SU-DHL-6 (cell line): ENCODE measurements at regions not wholly inside any gene's neighbourhood (a gene's known extent, or its start where the extent isn't known, plus 50 kb on each side); places are given as distances from the start of the nearest gene placed in this dataset.

Experiments
- H2AFZ ChIP-seq: fragments of 200-600 bp; sonication (generic); 2 replicates; pipeline ENCODE4 v1.6.1; 2014; ENCODE audit warnings: low read depth, mild to moderate bottlenecking, moderate library complexity, mixed read lengths, antibody characterized with exemption, low read length; ENCODE audit not compliant: severe bottlenecking
- H3F3A ChIP-seq: fragments of 200-600 bp; shearing (Covaris generic); 2 replicates; pipeline ENCODE4 v1.6.0; 2016; ENCODE audit warnings: antibody characterized with exemption, mild to moderate bottlenecking; ENCODE audit not compliant: insufficient read depth
- H3K27ac ChIP-seq: fragments of 200-600 bp; sonication (generic); 2 replicates; pipeline ENCODE4 v1.5.1; 2016; ENCODE audit warnings: low read depth, mild to moderate bottlenecking, low read length, moderate library complexity, mixed read lengths
- H3K27me3 ChIP-seq: fragments of 200-600 bp; sonication (generic), shearing (Covaris generic); 2 replicates; pipeline ENCODE4 v1.6.0; 2014; ENCODE audit warnings: mild to moderate bottlenecking, low read length
- H3K36me3 ChIP-seq: fragments of 200-600 bp; sonication (generic); 2 replicates; pipeline ENCODE4 v1.6.1; 2014; ENCODE audit warnings: mild to moderate bottlenecking, low read length, mixed read lengths
- H3K4me2 ChIP-seq: fragments of 300-600, 200-600 bp; shearing (Covaris generic), sonication (generic); 2 replicates; pipeline ENCODE4 v1.6.0; 2014; ENCODE audit warnings: low read length, low read depth, mild to moderate bottlenecking; ENCODE audit not compliant: poor library complexity, severe bottlenecking
- H3K4me3 ChIP-seq: fragments of 200-600 bp; sonication (generic); 2 replicates; pipeline ENCODE4 v1.5.1; 2014; ENCODE audit warnings: antibody characterized with exemption, low read length, mild to moderate bottlenecking, mixed read lengths; ENCODE audit not compliant: insufficient read depth, poor library complexity, severe bottlenecking
- H3K79me2 ChIP-seq: fragments of 200-600 bp; sonication (generic); 2 replicates; pipeline ENCODE4 v1.6.1; 2014; ENCODE audit warnings: mild to moderate bottlenecking, low read length, moderate library complexity; ENCODE audit not compliant: insufficient read depth
- H3K9ac ChIP-seq: fragments of 200-600 bp; sonication (generic); 2 replicates; pipeline ENCODE4 v1.7.0; 2014; ENCODE audit warnings: mild to moderate bottlenecking, low read length
- H3K9me2 ChIP-seq: fragments of 200-600 bp; sonication (generic); replicated peaks from 2 replicates; pipeline ENCODE4 v1.6.1; 2014; ENCODE audit warnings: low read length; ENCODE audit not compliant: insufficient read depth
- H3K9me3 ChIP-seq: fragments of 200-600 bp; sonication (generic); 2 replicates; pipeline ENCODE4 v1.6.1; 2014; ENCODE audit warnings: low read length, mixed read lengths; ENCODE audit not compliant: insufficient read depth
- H4K20me1 ChIP-seq: fragments of 200-600 bp; sonication (generic); 2 replicates; pipeline ENCODE4 v1.6.1; 2014; ENCODE audit warnings: low read depth, mild to moderate bottlenecking, antibody characterized with exemption, low read length, moderate library complexity, mixed read lengths
- CTCF ChIP-seq: fragments of 200-600 bp; sonication (generic); IDR thresholded peaks from one replicate; pipeline ENCODE4 v1.5.1; 2017; ENCODE audit warnings: antibody characterized with exemption, mild to moderate bottlenecking, low read length, moderate library complexity; ENCODE audit not compliant: insufficient read depth, poor library complexity, severe bottlenecking
- EZH2phosphoT487 ChIP-seq: fragments of 200-600 bp; sonication (generic), shearing (Covaris generic); conservative IDR thresholded peaks from 2 replicates; pipeline ENCODE4 v1.6.1; 2018; ENCODE audit warnings: mild to moderate bottlenecking, antibody characterized with exemption, low read length, moderate library complexity, mixed read lengths

- H3K27me3 ChIP-seq = no peaks in the 10 kb centered on the region
- H3K9me3 ChIP-seq = no peaks in the 10 kb centered on the region
- no peak overlapping the region for H3K27ac ChIP-seq
- no peak for TF ChIP-seq CTCF
- no peak for TF ChIP-seq EZH2phosphoT487
- no peaks in the 10 kb centered on the region for H3K79me2 ChIP-seq
- no peak overlapping the region for H3K4me2 ChIP-seq
- no peak overlapping the region for H3K9ac ChIP-seq
- H2AFZ ChIP-seq = no peak overlapping the region
- no peaks in the 10 kb centered on the region for H3K36me3 ChIP-seq
- H3K4me3 ChIP-seq = no peak overlapping the region
- no peaks in the 10 kb centered on the region for H4K20me1 ChIP-seq
- H3F3A ChIP-seq = no peaks in the 10 kb centered on the region
- no peaks in the 10 kb centered on the region for H3K9me2 ChIP-seq
These were observed 409.5 kb downstream of the PLPP3 start for GRCh38 chr1:56169856-56170255.

- no peak for TF ChIP-seq CTCF
- H3K36me3 ChIP-seq = no peaks in the 10 kb centered on the region
- H2AFZ ChIP-seq = no peak overlapping the region
- no peak overlapping the region for H3K27ac ChIP-seq
- no peaks in the 10 kb centered on the region for H3F3A ChIP-seq
- no peaks in the 10 kb centered on the region for H4K20me1 ChIP-seq
- H3K4me2 ChIP-seq = no peak overlapping the region
- no peak overlapping the region for H3K4me3 ChIP-seq
- no peaks in the 10 kb centered on the region for H3K9me2 ChIP-seq
- no peaks in the 10 kb centered on the region for H3K27me3 ChIP-seq
- no peaks in the 10 kb centered on the region for H3K79me2 ChIP-seq
- no peaks in the 10 kb centered on the region for H3K9me3 ChIP-seq
- H3K9ac ChIP-seq = no peak overlapping the region
These were observed 411.2 kb downstream of the PLPP3 start for GRCh38 chr1:56168176-56168575.

GRCh38 chr1:56167596-56167995 lies 411.8 kb downstream of the PLPP3 start:
- no peak for TF ChIP-seq CTCF
- TF ChIP-seq EZH2phosphoT487 = no peak
- Histone ChIP-seq H3F3A (no peaks in the 10 kb centered on the region), H3K9me3 (no peaks in the 10 kb centered on the region)

More at GRCh38 chr1:56167596-56167995, 411.8 kb downstream of the PLPP3 start:
- Histone ChIP-seq H3K36me3 (no peaks in the 10 kb centered on the region), H3K79me2 (no peaks in the 10 kb centered on the region), H2AFZ (no peak overlapping the region), H3K27me3 (no peaks in the 10 kb centered on the region), H3K9me2 (no peaks in the 10 kb centered on the region), H3K27ac (no peak overlapping the region), H4K20me1 (no peaks in the 10 kb centered on the region), H3K9ac (no peak overlapping the region), H3K4me3 (no peak overlapping the region), H3K4me2 (no peak overlapping the region)
